ENCODE measurements at regions not wholly inside any gene's neighbourhood (a gene's known extent, or its start where the extent isn't known, plus 50 kb on each side); places are given as distances from the start of the nearest gene placed in this dataset.
"Not testable (repeated sequence)": the region's sequence is repeated elsewhere in the genome, so short reads cannot be mapped to it uniquely, and the experiment has no call there.

DNA sequence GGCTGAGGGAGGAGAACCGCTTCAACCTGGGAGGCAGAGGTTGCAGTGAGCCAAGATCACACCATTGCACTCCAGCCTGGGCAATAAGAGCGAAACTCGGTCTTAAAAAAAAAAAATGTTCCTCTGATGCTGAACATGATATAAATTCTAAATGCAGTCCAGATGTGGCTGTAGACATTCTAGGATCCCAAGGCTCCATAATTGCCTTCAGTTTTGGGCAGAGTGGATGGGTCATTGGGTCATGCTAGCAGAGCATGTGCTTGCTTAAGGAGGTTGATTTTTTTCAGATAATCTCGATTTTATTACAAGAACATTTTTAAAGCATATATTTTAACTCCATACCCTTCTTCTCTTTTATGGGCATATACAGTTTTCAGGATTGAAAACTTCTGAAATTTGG is 112.0 kb downstream of the UTRN start:
- Histone ChIP-seq H3K27me3 (ENCODE audit: low read depth, low read length) (no peaks in the 10 kb centered on the region), H3K4me1 (ENCODE audit: control insufficient read depth in 1 of 2, insufficient read depth in 2 of 2, low read length in 2 of 2) (no peaks in the 10 kb centered on the region), H3K27ac (ENCODE audit: low read length) (no peak overlapping the region), H3K4me3 (ENCODE audit: low read depth in 1 of 2, low read length in 2 of 2) (no peak overlapping the region), H3K36me3 (ENCODE audit: control insufficient read depth in 1 of 2, insufficient read depth in 2 of 2, low read length in 2 of 2) (no peaks in the 10 kb centered on the region), H3K9me3 (ENCODE audit: control insufficient read depth in 1 of 2, low read length in 2 of 2) (peaks cover 0 to 3% of the 10 kb centered on the region in 2 donors)

GRCh38 chr6:144400321-144400720 is 115.2 kb downstream of the UTRN start:
- Histone ChIP-seq H3K27ac (ENCODE audit: low read length) (no peak overlapping the region), H3K4me1 (ENCODE audit: control insufficient read depth in 1 of 2, insufficient read depth in 2 of 2, low read length in 2 of 2) (no peaks in the 10 kb centered on the region), H3K36me3 (ENCODE audit: control insufficient read depth in 1 of 2, insufficient read depth in 2 of 2, low read length in 2 of 2) (no peaks in the 10 kb centered on the region), H3K27me3 (ENCODE audit: low read depth, low read length) (no peaks in the 10 kb centered on the region), H3K9me3 (ENCODE audit: control insufficient read depth in 1 of 2, low read length in 2 of 2) (peaks cover 0 to 3% of the 10 kb centered on the region in 2 donors), H3K4me3 (ENCODE audit: low read depth in 1 of 2, low read length in 2 of 2) (no peak overlapping the region)

DNA sequence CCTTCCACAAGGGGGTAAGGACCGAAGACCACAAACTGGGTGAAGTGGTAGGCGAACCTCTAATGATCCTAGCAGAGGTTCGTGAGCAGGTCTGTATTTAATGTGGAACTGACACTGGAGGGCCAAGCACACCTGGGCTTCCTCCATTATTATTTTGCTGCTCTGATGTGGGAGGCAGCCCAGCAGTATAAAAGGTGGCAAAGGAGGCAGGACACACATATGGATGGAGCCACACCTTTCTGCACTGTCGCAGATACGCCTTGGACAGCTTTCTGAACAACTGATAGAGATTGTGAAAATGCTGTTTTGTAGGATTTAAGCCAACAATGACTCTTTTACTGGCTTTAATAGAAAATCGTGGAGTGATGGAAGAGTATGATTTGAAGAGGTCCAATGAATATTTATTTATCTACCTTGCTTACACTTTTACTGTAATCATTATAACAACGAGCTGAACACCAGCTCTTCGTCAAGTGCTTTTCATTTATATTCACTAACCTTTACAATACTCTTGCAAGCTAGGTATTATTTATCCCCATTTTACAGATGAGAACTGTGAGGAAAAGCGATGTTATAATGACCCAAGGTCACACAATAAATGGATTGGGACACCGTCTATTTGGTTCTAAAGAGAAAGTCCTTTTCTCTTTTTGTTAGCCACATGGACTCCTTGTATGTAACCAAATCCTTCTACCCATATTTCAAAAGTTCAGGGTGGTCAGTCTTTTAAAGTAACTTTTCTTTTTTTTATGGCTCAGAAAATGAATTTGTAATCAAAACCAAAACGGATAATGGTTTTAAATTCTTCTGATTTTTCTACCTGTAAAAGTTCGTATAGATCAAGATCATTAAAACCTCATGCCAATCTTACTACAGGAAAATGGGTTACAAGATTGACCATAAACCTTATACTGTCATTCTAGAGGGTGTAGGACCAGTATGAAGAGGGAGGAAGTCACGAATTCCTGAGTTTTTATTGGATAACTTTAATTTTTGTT is 116.9 kb downstream of the UTRN start:
- no peaks in the 10 kb centered on the region for H3K27me3 ChIP-seq (ENCODE audit: low read depth, low read length)
- no peak overlapping the region for H3K4me3 ChIP-seq (ENCODE audit: low read depth in 1 of 2, low read length in 2 of 2)
- H3K27ac ChIP-seq (ENCODE audit: low read length): no peak overlapping the region
- H3K36me3 ChIP-seq (ENCODE audit: control insufficient read depth in 1 of 2, insufficient read depth in 2 of 2, low read length in 2 of 2): no peaks in the 10 kb centered on the region
- H3K4me1 ChIP-seq (ENCODE audit: control insufficient read depth in 1 of 2, insufficient read depth in 2 of 2, low read length in 2 of 2): no peaks in the 10 kb centered on the region
- H3K9me3 ChIP-seq (ENCODE audit: control insufficient read depth in 1 of 2, low read length in 2 of 2): peaks cover 0 to 3% of the 10 kb centered on the region in 2 donors

DNA sequence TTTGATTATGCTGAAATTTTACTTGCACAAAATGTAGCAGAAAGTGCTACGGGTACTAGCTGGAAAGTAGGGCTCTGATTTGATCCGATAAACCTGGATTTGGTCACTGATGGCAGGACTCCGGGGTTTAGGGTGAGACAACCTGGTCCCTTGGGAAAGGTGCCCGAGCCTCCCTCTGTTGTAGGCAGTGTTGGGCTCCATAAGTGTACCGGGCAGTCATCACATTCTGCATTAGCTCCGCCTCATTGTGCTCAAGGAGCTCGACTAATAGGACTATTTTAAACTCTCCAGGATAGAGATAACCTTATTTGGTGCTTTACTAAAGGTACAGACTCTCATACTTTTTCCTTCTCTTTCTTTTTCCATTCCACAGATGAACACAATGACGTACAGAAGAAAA is 117.6 kb downstream of the UTRN start:
- H3K36me3 ChIP-seq (ENCODE audit: control insufficient read depth in 1 of 2, insufficient read depth in 2 of 2, low read length in 2 of 2): no peaks in the 10 kb centered on the region
- H3K4me1 ChIP-seq (ENCODE audit: control insufficient read depth in 1 of 2, insufficient read depth in 2 of 2, low read length in 2 of 2): no peaks in the 10 kb centered on the region
- peaks cover 0 to under 1% of the 10 kb centered on the region in 2 donors for H3K9me3 ChIP-seq (ENCODE audit: control insufficient read depth in 1 of 2, low read length in 2 of 2)
- no peaks in the 10 kb centered on the region for H3K27me3 ChIP-seq (ENCODE audit: low read depth, low read length)
- H3K27ac ChIP-seq (ENCODE audit: low read length): no peak overlapping the region
- H3K4me3 ChIP-seq (ENCODE audit: low read depth in 1 of 2, low read length in 2 of 2): no peak overlapping the region

- Histone ChIP-seq H3K36me3 (ENCODE audit: control insufficient read depth in 1 of 2, insufficient read depth in 2 of 2, low read length in 2 of 2) (no peaks in the 10 kb centered on the region), H3K9me3 (ENCODE audit: control insufficient read depth in 1 of 2, low read length in 2 of 2) (no peaks in the 10 kb centered on the region), H3K27ac (ENCODE audit: low read length) (peak overlapping the region; percentile 16), H3K27me3 (ENCODE audit: low read depth, low read length) (no peaks in the 10 kb centered on the region), H3K4me3 (ENCODE audit: low read depth in 1 of 2, low read length in 2 of 2) (no peak overlapping the region), H3K4me1 (ENCODE audit: control insufficient read depth in 1 of 2, insufficient read depth in 2 of 2, low read length in 2 of 2) (no peaks in the 10 kb centered on the region)
These were observed 120.0 kb downstream of the UTRN start for GRCh38 chr6:144405163-144405562.

- H3K27me3 ChIP-seq (ENCODE audit: low read depth, low read length): no peaks in the 10 kb centered on the region
- H3K4me1 ChIP-seq (ENCODE audit: control insufficient read depth in 1 of 2, insufficient read depth in 2 of 2, low read length in 2 of 2): peaks cover 0 to 6% of the 10 kb centered on the region in 2 donors
- no peaks in the 10 kb centered on the region for H3K9me3 ChIP-seq (ENCODE audit: control insufficient read depth in 1 of 2, low read length in 2 of 2)
- H3K4me3 ChIP-seq (ENCODE audit: low read depth in 1 of 2, low read length in 2 of 2): no peak overlapping the region
- H3K27ac ChIP-seq (ENCODE audit: low read length): no peak overlapping the region
- H3K36me3 ChIP-seq (ENCODE audit: control insufficient read depth in 1 of 2, insufficient read depth in 2 of 2, low read length in 2 of 2): no peaks in the 10 kb centered on the region
These were observed 121.7 kb downstream of the UTRN start for GRCh38 chr6:144406796-144407195.

- Histone ChIP-seq H3K27ac (ENCODE audit: low read length) (no peak overlapping the region), H3K4me1 (ENCODE audit: control insufficient read depth in 1 of 2, insufficient read depth in 2 of 2, low read length in 2 of 2) (peaks cover 0 to 7% of the 10 kb centered on the region in 2 donors), H3K9me3 (ENCODE audit: control insufficient read depth in 1 of 2, low read length in 2 of 2) (no peaks in the 10 kb centered on the region), H3K4me3 (ENCODE audit: low read depth in 1 of 2, low read length in 2 of 2) (no peak overlapping the region), H3K27me3 (ENCODE audit: low read depth, low read length) (no peaks in the 10 kb centered on the region), H3K36me3 (ENCODE audit: control insufficient read depth in 1 of 2, insufficient read depth in 2 of 2, low read length in 2 of 2) (no peaks in the 10 kb centered on the region)
These were observed 123.0 kb downstream of the UTRN start for GRCh38 chr6:144408161-144408560.

GRCh38 chr6:144410059-144410458 is 124.9 kb downstream of the UTRN start:
- H3K4me3 ChIP-seq (ENCODE audit: low read depth in 1 of 2, low read length in 2 of 2): no peak overlapping the region
- H3K9me3 ChIP-seq (ENCODE audit: control insufficient read depth in 1 of 2, low read length in 2 of 2): no peaks in the 10 kb centered on the region
- H3K27ac ChIP-seq (ENCODE audit: low read length): no peak overlapping the region
- peaks cover 0 to 7% of the 10 kb centered on the region in 2 donors for H3K4me1 ChIP-seq (ENCODE audit: control insufficient read depth in 1 of 2, insufficient read depth in 2 of 2, low read length in 2 of 2)
- no peaks in the 10 kb centered on the region for H3K36me3 ChIP-seq (ENCODE audit: control insufficient read depth in 1 of 2, insufficient read depth in 2 of 2, low read length in 2 of 2)
- H3K27me3 ChIP-seq (ENCODE audit: low read depth, low read length): no peaks in the 10 kb centered on the region

DNA sequence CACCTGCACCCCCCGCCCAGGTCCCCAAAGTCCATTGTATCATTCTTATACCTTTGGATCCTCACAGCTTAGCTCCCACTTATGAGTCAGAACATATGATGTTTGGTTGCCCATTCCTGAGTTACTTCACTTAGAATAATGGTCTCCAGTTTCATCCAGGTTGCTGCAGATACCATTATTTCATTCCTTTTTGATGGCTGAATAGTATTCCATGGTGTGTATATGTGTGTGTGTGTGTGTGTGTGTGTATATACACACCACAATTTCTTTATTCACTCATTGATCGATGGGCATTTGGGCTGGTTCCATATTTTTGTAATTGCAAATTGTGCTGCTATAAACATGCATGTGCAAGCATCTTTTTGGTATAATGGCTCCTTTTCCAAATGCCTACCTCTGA is 125.4 kb downstream of the UTRN start:
- H3K27ac ChIP-seq (ENCODE audit: low read length); H3K36me3 ChIP-seq (ENCODE audit: control insufficient read depth in 1 of 2, insufficient read depth in 2 of 2, low read length in 2 of 2); H3K4me3 ChIP-seq (ENCODE audit: low read depth in 1 of 2, low read length in 2 of 2); H3K4me1 ChIP-seq (ENCODE audit: control insufficient read depth in 1 of 2, insufficient read depth in 2 of 2, low read length in 2 of 2); H3K27me3 ChIP-seq (ENCODE audit: low read depth, low read length); H3K9me3 ChIP-seq (ENCODE audit: control insufficient read depth in 1 of 2, low read length in 2 of 2): not testable (repeated sequence)

GRCh38 chr6:144411531-144412165 is 126.5 kb downstream of the UTRN start:
- H3K27me3 ChIP-seq (ENCODE audit: low read depth, low read length): no peaks in the 10 kb centered on the region
- no peaks in the 10 kb centered on the region for H3K36me3 ChIP-seq (ENCODE audit: control insufficient read depth in 1 of 2, insufficient read depth in 2 of 2, low read length in 2 of 2)
- no peak overlapping the region for H3K27ac ChIP-seq (ENCODE audit: low read length)

DNA sequence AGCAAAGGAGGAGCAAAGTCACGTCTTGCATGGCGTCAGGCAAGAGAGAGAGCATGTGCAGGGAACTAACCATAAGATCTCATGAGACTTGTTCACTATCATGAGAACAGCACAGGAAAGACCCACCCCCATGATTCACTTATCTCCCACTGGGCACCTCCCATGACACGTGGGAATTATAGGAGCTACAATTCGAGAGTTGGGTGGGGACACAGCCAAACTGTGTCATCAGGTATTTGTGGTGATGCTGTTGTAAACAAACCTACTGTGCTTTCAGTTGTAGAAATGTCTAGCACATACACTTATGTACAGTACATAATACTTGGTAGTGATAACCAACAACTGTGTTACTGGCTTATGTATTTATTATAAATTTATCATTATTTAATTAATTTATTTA is 128.3 kb downstream of the UTRN start:
- H3K4me1 ChIP-seq (ENCODE audit: control insufficient read depth in 1 of 2, insufficient read depth in 2 of 2, low read length in 2 of 2): peaks cover 0 to 15% of the 10 kb centered on the region in 2 donors
- H3K36me3 ChIP-seq (ENCODE audit: control insufficient read depth in 1 of 2, insufficient read depth in 2 of 2, low read length in 2 of 2): no peaks in the 10 kb centered on the region
- no peak overlapping the region for H3K4me3 ChIP-seq (ENCODE audit: low read depth in 1 of 2, low read length in 2 of 2)
- H3K9me3 ChIP-seq (ENCODE audit: control insufficient read depth in 1 of 2, low read length in 2 of 2): no peaks in the 10 kb centered on the region
- H3K27ac ChIP-seq (ENCODE audit: low read length): no peak overlapping the region
- no peaks in the 10 kb centered on the region for H3K27me3 ChIP-seq (ENCODE audit: low read depth, low read length)

More at GRCh38 chr6:144411531-144412165, 126.5 kb downstream of the UTRN start:
- Histone ChIP-seq H3K9me3 (ENCODE audit: control insufficient read depth in 1 of 2, low read length in 2 of 2) (no peaks in the 10 kb centered on the region), H3K4me1 (ENCODE audit: control insufficient read depth in 1 of 2, insufficient read depth in 2 of 2, low read length in 2 of 2) (peaks cover 0 to 10% of the 10 kb centered on the region in 2 donors), H3K4me3 (ENCODE audit: low read depth in 1 of 2, low read length in 2 of 2) (no peak overlapping the region)

All from muscle layer of duodenum (tissue), 2 donors.